ENCODE measurements at regions not wholly inside any gene's neighbourhood (a gene's known extent, or its start where the extent isn't known, plus 50 kb on each side); places are given as distances from the start of the nearest gene placed in this dataset.

- H3K4me3 ChIP-seq (ENCODE audit: low read depth, low read length) = no peak overlapping the region
- no peak for DNase-seq
- no CpG with 5 or more reads among the region's 2 CpGs for WGBS (ENCODE audit: extremely low coverage, insufficient coverage, insufficient read length)
These were observed 550.0 kb downstream of the BRINP3 start for GRCh38 chr1:189927641-189928040.

GRCh38 chr1:189929501-189930099 is 548.1 kb downstream of the BRINP3 start:
- H2AK5ac ChIP-seq (ENCODE audit: low read length) = no peak overlapping the region
- no peaks in the 10 kb centered on the region for H3K79me2 ChIP-seq (ENCODE audit: control insufficient read depth, insufficient read depth, low read length, poor library complexity)
- no peaks in the 10 kb centered on the region for H3K79me1 ChIP-seq (ENCODE audit: low read length)

More at GRCh38 chr1:189927641-189928040, 550.0 kb downstream of the BRINP3 start:
- Histone ChIP-seq H3K14ac (ENCODE audit: low read length) (no peak overlapping the region), H3K79me2 (ENCODE audit: control insufficient read depth, insufficient read depth, low read length, poor library complexity) (no peaks in the 10 kb centered on the region), H2BK5ac (ENCODE audit: low read depth, low read length, poor library complexity) (no peak overlapping the region), H2AK5ac (ENCODE audit: low read length) (no peak overlapping the region), H3K79me1 (ENCODE audit: low read length) (no peaks in the 10 kb centered on the region), H3K18ac (ENCODE audit: low read length) (no peak overlapping the region), H2BK12ac (ENCODE audit: low read length) (no peak overlapping the region), H3K9me3 (ENCODE audit: insufficient read depth, low read depth, low read length) (no peaks in the 10 kb centered on the region), H3K4me2 (ENCODE audit: low read length) (no peak overlapping the region), H4K8ac (ENCODE audit: low read depth, low read length) (no peak overlapping the region), H3K4ac (ENCODE audit: low read depth, low read length) (no peak overlapping the region), H3K36me3 (ENCODE audit: control insufficient read depth in 1 of 2, insufficient read depth in 2 of 2, low read length in 2 of 2) (no peaks in the 10 kb centered on the region), H2AFZ (ENCODE audit: insufficient read depth, low read length, poor library complexity) (no peak overlapping the region), H3K4me1 (ENCODE audit: control insufficient read depth in 1 of 2, insufficient read depth in 2 of 2, low read length in 2 of 2) (no peaks in the 10 kb centered on the region), H3K27me3 (ENCODE audit: insufficient read depth, low read length) (no peaks in the 10 kb centered on the region), H3K9ac (ENCODE audit: low read length) (no peak overlapping the region), H2BK120ac (ENCODE audit: insufficient read depth, low read length, poor library complexity) (no peak overlapping the region), H3K23ac (ENCODE audit: low read length) (no peak overlapping the region), H4K12ac (ENCODE audit: low read depth, low read length) (no peak overlapping the region), H4K91ac (ENCODE audit: low read depth, low read length) (no peak overlapping the region), H3K27ac (ENCODE audit: low read depth, low read length) (no peak overlapping the region)

GRCh38 chr1:189936861-189937260 is 540.8 kb downstream of the BRINP3 start:
- Histone ChIP-seq H4K91ac (ENCODE audit: low read depth, low read length) (no peak overlapping the region), H3K4me1 (ENCODE audit: control insufficient read depth in 1 of 2, insufficient read depth in 2 of 2, low read length in 2 of 2) (no peaks in the 10 kb centered on the region), H2AFZ (ENCODE audit: insufficient read depth, low read length, poor library complexity) (no peak overlapping the region), H3K36me3 (ENCODE audit: control insufficient read depth in 1 of 2, insufficient read depth in 2 of 2, low read length in 2 of 2) (no peaks in the 10 kb centered on the region), H2BK120ac (ENCODE audit: insufficient read depth, low read length, poor library complexity) (no peak overlapping the region), H3K27ac (ENCODE audit: low read depth, low read length) (no peak overlapping the region), H4K8ac (ENCODE audit: low read depth, low read length) (no peak overlapping the region), H4K12ac (ENCODE audit: low read depth, low read length) (no peak overlapping the region), H3K4me3 (ENCODE audit: low read depth, low read length) (no peak overlapping the region), H2BK5ac (ENCODE audit: low read depth, low read length, poor library complexity) (no peak overlapping the region), H3K79me1 (ENCODE audit: low read length) (no peaks in the 10 kb centered on the region), H2AK5ac (ENCODE audit: low read length) (no peak overlapping the region), H3K23ac (ENCODE audit: low read length) (no peak overlapping the region), H3K27me3 (ENCODE audit: insufficient read depth, low read length) (no peaks in the 10 kb centered on the region), H3K4ac (ENCODE audit: low read depth, low read length) (no peak overlapping the region), H3K9ac (ENCODE audit: low read length) (no peak overlapping the region), H3K9me3 (ENCODE audit: insufficient read depth, low read depth, low read length) (no peaks in the 10 kb centered on the region), H3K14ac (ENCODE audit: low read length) (no peak overlapping the region), H3K4me2 (ENCODE audit: low read length) (no peak overlapping the region), H3K79me2 (ENCODE audit: control insufficient read depth, insufficient read depth, low read length, poor library complexity) (no peaks in the 10 kb centered on the region), H3K18ac (ENCODE audit: low read length) (no peak overlapping the region), H2BK12ac (ENCODE audit: low read length) (no peak overlapping the region)
- DNase-seq = no peak
- WGBS (ENCODE audit: extremely low coverage, insufficient coverage, insufficient read length) = no CpG with 5 or more reads among the region's 2 CpGs

More at GRCh38 chr1:189929501-189930099, 548.1 kb downstream of the BRINP3 start:
- Histone ChIP-seq H3K4ac (ENCODE audit: low read depth, low read length) (no peak overlapping the region), H3K23ac (ENCODE audit: low read length) (no peak overlapping the region), H3K9ac (ENCODE audit: low read length) (no peak overlapping the region), H2BK12ac (ENCODE audit: low read length) (no peak overlapping the region), H2BK120ac (ENCODE audit: insufficient read depth, low read length, poor library complexity) (no peak overlapping the region), H2BK5ac (ENCODE audit: low read depth, low read length, poor library complexity) (no peak overlapping the region), H4K91ac (ENCODE audit: low read depth, low read length) (no peak overlapping the region), H3K18ac (ENCODE audit: low read length) (no peak overlapping the region), H3K27ac (ENCODE audit: low read depth, low read length) (no peak overlapping the region), H3K4me2 (ENCODE audit: low read length) (no peak overlapping the region), H3K36me3 (ENCODE audit: control insufficient read depth in 1 of 2, insufficient read depth in 2 of 2, low read length in 2 of 2) (no peaks in the 10 kb centered on the region), H3K14ac (ENCODE audit: low read length) (no peak overlapping the region), H3K9me3 (ENCODE audit: insufficient read depth, low read depth, low read length) (no peaks in the 10 kb centered on the region), H4K12ac (ENCODE audit: low read depth, low read length) (no peak overlapping the region), H3K27me3 (ENCODE audit: insufficient read depth, low read length) (no peaks in the 10 kb centered on the region), H4K8ac (ENCODE audit: low read depth, low read length) (no peak overlapping the region), H3K4me1 (ENCODE audit: control insufficient read depth in 1 of 2, insufficient read depth in 2 of 2, low read length in 2 of 2) (no peaks in the 10 kb centered on the region), H2AFZ (ENCODE audit: insufficient read depth, low read length, poor library complexity) (no peak overlapping the region), H3K4me3 (ENCODE audit: low read depth, low read length) (no peak overlapping the region)
- WGBS (ENCODE audit: extremely low coverage, insufficient coverage, insufficient read length) = no CpG with 5 or more reads among the region's 6 CpGs
- no peak for DNase-seq

- no CpG with 5 or more reads among the region's 1 CpG for WGBS (ENCODE audit: extremely low coverage, insufficient coverage, insufficient read length)
- H3K9me3 ChIP-seq (ENCODE audit: insufficient read depth, low read depth, low read length) = no peaks in the 10 kb centered on the region
- H3K9ac ChIP-seq (ENCODE audit: low read length) = no peak overlapping the region
- H3K79me1 ChIP-seq (ENCODE audit: low read length) = no peaks in the 10 kb centered on the region
- no peak overlapping the region for H4K91ac ChIP-seq (ENCODE audit: low read depth, low read length)
- H4K12ac ChIP-seq (ENCODE audit: low read depth, low read length) = no peak overlapping the region
- H2AK5ac ChIP-seq (ENCODE audit: low read length) = no peak overlapping the region
- H4K8ac ChIP-seq (ENCODE audit: low read depth, low read length) = no peak overlapping the region
- no peak overlapping the region for H3K4me3 ChIP-seq (ENCODE audit: low read depth, low read length)
- H3K14ac ChIP-seq (ENCODE audit: low read length) = no peak overlapping the region
- no peaks in the 10 kb centered on the region for H3K36me3 ChIP-seq (ENCODE audit: control insufficient read depth in 1 of 2, insufficient read depth in 2 of 2, low read length in 2 of 2)
- no peaks in the 10 kb centered on the region for H3K4me1 ChIP-seq (ENCODE audit: control insufficient read depth in 1 of 2, insufficient read depth in 2 of 2, low read length in 2 of 2)
- no peak overlapping the region for H3K4ac ChIP-seq (ENCODE audit: low read depth, low read length)
- no peak overlapping the region for H2BK120ac ChIP-seq (ENCODE audit: insufficient read depth, low read length, poor library complexity)
- no peak for DNase-seq
- H3K27ac ChIP-seq (ENCODE audit: low read depth, low read length) = no peak overlapping the region
- no peaks in the 10 kb centered on the region for H3K27me3 ChIP-seq (ENCODE audit: insufficient read depth, low read length)
- no peak overlapping the region for H3K18ac ChIP-seq (ENCODE audit: low read length)
- no peak overlapping the region for H3K4me2 ChIP-seq (ENCODE audit: low read length)
- H2BK5ac ChIP-seq (ENCODE audit: low read depth, low read length, poor library complexity) = no peak overlapping the region
- no peaks in the 10 kb centered on the region for H3K79me2 ChIP-seq (ENCODE audit: control insufficient read depth, insufficient read depth, low read length, poor library complexity)
- no peak overlapping the region for H2BK12ac ChIP-seq (ENCODE audit: low read length)
- no peak overlapping the region for H2AFZ ChIP-seq (ENCODE audit: insufficient read depth, low read length, poor library complexity)
- H3K23ac ChIP-seq (ENCODE audit: low read length) = no peak overlapping the region
These were observed 537.7 kb downstream of the BRINP3 start for GRCh38 chr1:189939967-189940366.

Data from trophoblast cell (in vitro differentiated cells and primary cell).